Astrocyte (in vitro differentiated cells and primary cell): ENCODE measurements at regions not wholly inside any gene's neighbourhood (a gene's known extent, or its start where the extent isn't known, plus 50 kb on each side); places are given as distances from the start of the nearest gene placed in this dataset.

Source experiments
- DNase-seq: peaks from one replicate; pipeline ENCODE4 v3.0.0-alpha.2; 2010; ENCODE audit warnings: low read depth
- FAIRE-seq: peaks from 2 replicates; lab custom pipeline; 2011; peaks lifted over from hg19 to GRCh38; lab: Jason Lieb, UNC
- H2AFZ ChIP-seq: 2 replicates; pipeline ENCODE4 v1.6.0; 2012; ENCODE audit warnings: low read depth, low read length, inconsistent platforms
- H3K27ac ChIP-seq: 2 replicates; pipeline ENCODE4 v1.5.1; 2011; ENCODE audit warnings: low read depth, low read length, inconsistent platforms
- H3K27me3 ChIP-seq: 2 replicates; pipeline ENCODE4 v1.6.0; 2011; ENCODE audit warnings: low read length, inconsistent platforms; ENCODE audit not compliant: insufficient read depth
- H3K36me3 ChIP-seq: 2 replicates; pipeline ENCODE4 v1.5.1; 2011; ENCODE audit warnings: low read length, inconsistent platforms; ENCODE audit not compliant: insufficient read depth
- H3K4me1 ChIP-seq: 2 replicates; pipeline ENCODE4 v1.5.1; 2011; ENCODE audit warnings: low read length, inconsistent platforms; ENCODE audit not compliant: insufficient read depth
- H3K4me2 ChIP-seq: 2 replicates; pipeline ENCODE4 v1.6.0; 2012; ENCODE audit warnings: low read length, inconsistent platforms
- H3K4me3 ChIP-seq: 2 replicates; pipeline ENCODE4 v1.5.1; 2011; ENCODE audit warnings: low read depth, mild to moderate bottlenecking, low read length, inconsistent platforms; ENCODE audit not compliant: insufficient read depth
- H3K79me2 ChIP-seq: 2 replicates; pipeline ENCODE4 v1.6.0; 2012; ENCODE audit warnings: mild to moderate bottlenecking, low read length, inconsistent platforms; ENCODE audit not compliant: insufficient read depth
- H3K9ac ChIP-seq: 2 replicates; pipeline ENCODE4 v1.6.0; 2012; ENCODE audit warnings: mild to moderate bottlenecking, low read length, inconsistent platforms
- H3K9me3 ChIP-seq: 2 replicates; pipeline ENCODE4 v1.5.1; 2012; ENCODE audit warnings: low read depth, mild to moderate bottlenecking, low read length, inconsistent platforms; ENCODE audit not compliant: insufficient read depth
- H4K20me1 ChIP-seq: 2 replicates; pipeline ENCODE4 v1.6.0; 2012; ENCODE audit warnings: low read length, inconsistent platforms; ENCODE audit not compliant: insufficient read depth
- H3K27ac Mint-ChIP-seq: one replicate; pipeline ENCODE4 v1.8.0; 2021; ENCODE audit warnings: mild to moderate bottlenecking, mixed read lengths; ENCODE audit not compliant: unreplicated experiment
- H3K27me3 Mint-ChIP-seq: one replicate; pipeline ENCODE4 v1.8.0; 2021; ENCODE audit warnings: low read depth, mixed read lengths; ENCODE audit not compliant: unreplicated experiment
- H3K36me3 Mint-ChIP-seq: one replicate; pipeline ENCODE4 v1.8.0; 2021; ENCODE audit warnings: low read depth, mixed read lengths; ENCODE audit not compliant: unreplicated experiment
- H3K4me1 Mint-ChIP-seq: one replicate; pipeline ENCODE4 v1.8.0; 2021; ENCODE audit warnings: low read depth, mixed read lengths; ENCODE audit not compliant: unreplicated experiment
- H3K4me3 Mint-ChIP-seq: one replicate; pipeline ENCODE4 v1.8.0; 2021; ENCODE audit warnings: mild to moderate bottlenecking, moderate library complexity, mixed read lengths; ENCODE audit not compliant: unreplicated experiment
- H3K9me3 Mint-ChIP-seq: one replicate; pipeline ENCODE4 v1.8.0; 2021; ENCODE audit warnings: mild to moderate bottlenecking, mixed read lengths; ENCODE audit not compliant: unreplicated experiment
- CTCF ChIP-seq: IDR thresholded peaks from 2 replicates; pipeline ENCODE4 v1.5.1; 2011; ENCODE audit warnings: low read depth, mild to moderate bottlenecking, inconsistent platforms, low read length, moderate library complexity; ENCODE audit not compliant: insufficient read depth
- EZH2 ChIP-seq: IDR thresholded peaks from 2 replicates; pipeline ENCODE4 v1.6.1; 2012; ENCODE audit warnings: mild to moderate bottlenecking, low read length, inconsistent platforms; ENCODE audit not compliant: insufficient read depth

GRCh38 chr7:53428045-53428444 lies 392.6 kb downstream of the POM121L12 start:
- Mint-ChIP-seq H3K9me3 (no peaks in the 10 kb centered on the region), H3K27ac (no peak overlapping the region), H3K36me3 (no peaks in the 10 kb centered on the region), H3K27me3 (no peaks in the 10 kb centered on the region), H3K4me1 (peaks cover 7% of the 10 kb centered on the region), H3K4me3 (no peak overlapping the region)
- H3K79me2 ChIP-seq: no peaks in the 10 kb centered on the region
- H4K20me1 ChIP-seq: no peaks in the 10 kb centered on the region
- H3K4me1 ChIP-seq: no peaks in the 10 kb centered on the region
- DNase-seq: no peak
- no peak overlapping the region for H2AFZ ChIP-seq
- H3K4me2 ChIP-seq: no peak overlapping the region
- no peaks in the 10 kb centered on the region for H3K36me3 ChIP-seq
- H3K9ac ChIP-seq: no peak overlapping the region
- H3K9me3 ChIP-seq: peaks cover 3% of the 10 kb centered on the region
- TF ChIP-seq CTCF: no peak
- no peak for TF ChIP-seq EZH2
- H3K27ac ChIP-seq: no peak overlapping the region
- H3K4me3 ChIP-seq: no peak overlapping the region
- H3K27me3 ChIP-seq: no peaks in the 10 kb centered on the region
- FAIRE-seq: no peak

GRCh38 chr7:53431901-53432300 lies 396.5 kb downstream of the POM121L12 start:
- H3K4me1 ChIP-seq: no peaks in the 10 kb centered on the region
- no peaks in the 10 kb centered on the region for H4K20me1 ChIP-seq
- Mint-ChIP-seq H3K9me3 (no peaks in the 10 kb centered on the region), H3K4me1 (peaks cover 7% of the 10 kb centered on the region), H3K4me3 (no peak overlapping the region), H3K27me3 (no peaks in the 10 kb centered on the region), H3K36me3 (no peaks in the 10 kb centered on the region), H3K27ac (no peak overlapping the region)
- H3K27me3 ChIP-seq: no peaks in the 10 kb centered on the region
- H3K79me2 ChIP-seq: no peaks in the 10 kb centered on the region
- H3K36me3 ChIP-seq: no peaks in the 10 kb centered on the region
- H3K4me3 ChIP-seq: no peak overlapping the region
- no peak overlapping the region for H3K9ac ChIP-seq
- no peak overlapping the region for H3K4me2 ChIP-seq
- peaks cover 3% of the 10 kb centered on the region for H3K9me3 ChIP-seq
- no peak overlapping the region for H2AFZ ChIP-seq
- no peak for TF ChIP-seq CTCF
- no peak for FAIRE-seq
- no peak for DNase-seq
- H3K27ac ChIP-seq: no peak overlapping the region

GRCh38 chr7:53437336-53437735 lies 401.9 kb downstream of the POM121L12 start:
- H2AFZ ChIP-seq: no peak overlapping the region
- no peaks in the 10 kb centered on the region for H3K36me3 ChIP-seq
- no peak overlapping the region for H3K27ac Mint-ChIP-seq
- no peaks in the 10 kb centered on the region for H4K20me1 ChIP-seq
- H3K9me3 Mint-ChIP-seq: no peaks in the 10 kb centered on the region
- H3K9me3 ChIP-seq: no peaks in the 10 kb centered on the region
- H3K27me3 Mint-ChIP-seq: no peaks in the 10 kb centered on the region
- no peaks in the 10 kb centered on the region for H3K4me1 ChIP-seq
- FAIRE-seq (no peak), DNase-seq (no peak)
- no peak overlapping the region for H3K27ac ChIP-seq
- H3K4me3 ChIP-seq: no peak overlapping the region
- H3K4me1 Mint-ChIP-seq: peaks cover 5% of the 10 kb centered on the region
- no peaks in the 10 kb centered on the region for H3K27me3 ChIP-seq
- H3K9ac ChIP-seq: no peak overlapping the region
- no peak for TF ChIP-seq CTCF
- TF ChIP-seq EZH2: no peak
- H3K4me3 Mint-ChIP-seq: no peak overlapping the region
- no peaks in the 10 kb centered on the region for H3K79me2 ChIP-seq
- H3K4me2 ChIP-seq: no peak overlapping the region
- H3K36me3 Mint-ChIP-seq: no peaks in the 10 kb centered on the region
